Body of pancreas (tissue), 4 donors: ENCODE measurements at regions not wholly inside any gene's neighbourhood (a gene's known extent, or its start where the extent isn't known, plus 50 kb on each side); places are given as distances from the start of the nearest gene placed in this dataset.

Experiments
- ATAC-seq: fragments of 150-250 bp; one replicate; pipeline ENCODE4 v1.9.1; 2016
- DNase-seq, 4 donors: peaks; one replicate each; pipeline ENCODE4 v3.0.0-alpha.2; 2019
- H3K27ac ChIP-seq, 4 donors: fragments of 200-600 bp; sonication (generic); 1 replicate in 3 of 4; 2 replicates in 1 of 4; pipeline versions ENCODE4 v1.5.1 to v1.6.1; 2016 to 2019; ENCODE audit warnings: mild to moderate bottlenecking in 1 of 4, mixed read lengths in 1 of 4, moderate library complexity in 1 of 4
- H3K27me3 ChIP-seq, 2 donors: fragments of 200-600 bp; sonication (generic); one replicate each; pipeline ENCODE4 v1.6.0; 2016; ENCODE audit warnings: mild to moderate bottlenecking in 1 of 2
- H3K36me3 ChIP-seq, 2 donors: fragments of 200-600 bp; sonication (generic); replicated peaks in 1 of 2; 2 replicates each; pipeline ENCODE4 v1.5.1; 2016; ENCODE audit warnings: low read depth in 2 of 2; ENCODE audit not compliant: insufficient read depth in 1 of 2
- H3K4me1 ChIP-seq: fragments of 200-600 bp; sonication (generic); one replicate; pipeline ENCODE4 v1.6.0; 2016
- H3K4me3 ChIP-seq, 2 donors: fragments of 200-600 bp; sonication (generic); 1 replicate in 1 of 2; 2 replicates in 1 of 2; pipeline ENCODE4 v1.5.1; 2016 to 2019
- H3K9me3 ChIP-seq, 3 donors: fragments of 200-600 bp; sonication (generic); 1 replicate in 2 of 3; 2 replicates in 1 of 3; pipeline ENCODE4 v1.5.1; 2016
- CTCF ChIP-seq, 7 experiments: fragments of 450-650 bp in 4 of 7; fragments of 200-600 bp in 3 of 7; sonication (generic) in 3 of 7; IDR thresholded peaks; one replicate each; pipeline ENCODE4 v1.5.1; 2016 to 2019; ENCODE audit warnings: antibody characterized with exemption in 7 of 7
- POLR2A ChIP-seq, 3 donors: fragments of 450-650 bp; IDR thresholded peaks; one replicate each; pipeline ENCODE4 v1.6.1; 2016; ENCODE audit warnings: antibody characterized with exemption in 3 of 3, mild to moderate bottlenecking in 2 of 3
- WGBS, 2 donors: methylation state at CpG; one replicate each; pipeline ENCODE4 v1.1.5; 2017; 5-methylcytosine and 5-hydroxymethylcytosine counted together
- intact Hi-C: fragments of 100-400 bp; cut with DNase I; formaldehyde crosslinking; loops from one replicate; pipeline ENCODE4 v1.15.1; 2023

GRCh38 chr18:56329536-56329935, 308.9 kb downstream of the TXNL1 start:
- Histone ChIP-seq H3K27me3 (no peaks in the 10 kb centered on the region), H3K9me3 (no peaks in the 10 kb centered on the region), H3K27ac (no peak overlapping the region), H3K36me3 (no peaks in the 10 kb centered on the region), H3K4me1 (no peaks in the 10 kb centered on the region), H3K4me3 (no peak overlapping the region)
- intact Hi-C loops: no loop called here
- DNase-seq (no peak), ATAC-seq (no peak)
- TF ChIP-seq POLR2A (IDR thresholded peaks at IDR 0.05) (no peak), CTCF (IDR thresholded peaks at IDR 0.05) (no peak)
- WGBS, 2 donors: 85 to 93% methylated on average over 1 of the region's 1 CpG

GRCh38 chr18:56327191-56327885, 311.1 kb downstream of the TXNL1 start:
- DNase-seq (no peak), ATAC-seq (no peak)
- intact Hi-C loops: no loop called here
- Histone ChIP-seq H3K9me3 (no peaks in the 10 kb centered on the region), H3K4me1 (no peaks in the 10 kb centered on the region), H3K4me3 (no peak overlapping the region), H3K36me3 (no peaks in the 10 kb centered on the region), H3K27me3 (no peaks in the 10 kb centered on the region), H3K27ac (no peak overlapping the region)
- 73 to 74% methylated on average over 7 of the region's 7 CpGs for WGBS, 2 donors
- TF ChIP-seq POLR2A (IDR thresholded peaks at IDR 0.05) (no peak), CTCF (IDR thresholded peaks at IDR 0.05) (no peak)

GRCh38 chr18:56326336-56327072, 311.9 kb downstream of the TXNL1 start:
- no peak overlapping the region for H3K27ac ChIP-seq
- H3K36me3 ChIP-seq: no peaks in the 10 kb centered on the region
- TF ChIP-seq POLR2A (IDR thresholded peaks at IDR 0.05) (no peak), CTCF (IDR thresholded peaks at IDR 0.05) (no peak)
- H3K4me1 ChIP-seq: no peaks in the 10 kb centered on the region
- H3K9me3 ChIP-seq: no peaks in the 10 kb centered on the region
- 44 to 84% methylated on average over 3 of the region's 3 CpGs for WGBS, 2 donors
- no peak for DNase-seq
- H3K4me3 ChIP-seq: no peak overlapping the region
- intact Hi-C loops: no loop called here
- no peaks in the 10 kb centered on the region for H3K27me3 ChIP-seq
- ATAC-seq: no peak

GRCh38 chr18:56323673-56324072, 314.7 kb downstream of the TXNL1 start:
- no peak for DNase-seq
- Histone ChIP-seq H3K4me1 (no peaks in the 10 kb centered on the region), H3K9me3 (no peaks in the 10 kb centered on the region), H3K4me3 (no peak overlapping the region), H3K27ac (no peak overlapping the region), H3K36me3 (no peaks in the 10 kb centered on the region), H3K27me3 (no peaks in the 10 kb centered on the region)
- ATAC-seq: no peak
- 90% methylated on average over 4 of the region's 4 CpGs for WGBS, 2 donors
- no peak for TF ChIP-seq POLR2A (IDR thresholded peaks at IDR 0.05)
- no peak for TF ChIP-seq CTCF (IDR thresholded peaks at IDR 0.05)
- intact Hi-C loops: no loop called here
